GM12878 (cell line): ENCODE measurements at regions not wholly inside any gene's neighbourhood (a gene's known extent, or its start where the extent isn't known, plus 50 kb on each side); places are given as distances from the start of the nearest gene placed in this dataset.

ENCODE experiments used
- ATAC-seq: fragments of 200-7000 bp; cut with Tn5 transposase; 3 replicates; pipeline ENCODE4 v1.9.1; 2020; ENCODE audit warnings: mild to moderate bottlenecking, moderate library complexity
- BruUV-seq: library from RNA; stranded (reverse); fragments of 400-500 nt; replicated peaks from 2 replicates; lab custom pipeline; 2021; lab: Mats Ljungman, UMichigan
- CTCF ChIA-PET: fragments of 300-600 bp; sonication (Branson Sonifier 250); formaldehyde crosslinking; extraction: SDS; loops from one replicate; lab custom pipeline; 2021; ENCODE audit warnings: inconsistent platforms; lab: Yijun Ruan, JAX
- POLR2A ChIA-PET: fragments of 350-600 bp; formaldehyde crosslinking; extraction: SDS; loops from one replicate; lab custom pipeline; 2021; ENCODE audit warnings: inconsistent platforms; lab: Charles Lee
- RAD21 ChIA-PET: fragments of 300-600 bp; sonication (Branson Sonifier 250); formaldehyde crosslinking; loops from one replicate; lab custom pipeline; 2023; ENCODE audit warnings: antibody characterized with exemption; ENCODE audit not compliant: unreplicated experiment; lab: Charles Lee
- SMC1A ChIA-PET: fragments of 300-600 bp; sonication (Branson Sonifier 250); formaldehyde crosslinking; loops from one replicate; lab custom pipeline; 2023; ENCODE audit not compliant: unreplicated experiment, uncharacterized antibody; lab: Charles Lee
- DNase-seq: peaks from one replicate; pipeline ENCODE4 v3.0.0-alpha.2; 2011; ENCODE audit warnings: low read depth, low spot score
- FAIRE-seq: peaks from 3 replicates; lab custom pipeline; 2011; peaks lifted over from hg19 to GRCh38; lab: Jason Lieb, UNC
- H2AFZ ChIP-seq: 2 replicates; pipeline ENCODE4 v1.6.0; 2011; ENCODE audit warnings: low read depth, low read length, control low read depth; ENCODE audit not compliant: control insufficient read depth
- H3K27ac ChIP-seq: 2 replicates; pipeline ENCODE4 v1.5.1; 2011; ENCODE audit warnings: control low read depth; ENCODE audit not compliant: control insufficient read depth, insufficient read depth
- H3K27me3 ChIP-seq, 2 experiments: replicated peaks in 1 of 2; 2 replicates each; pipeline versions ENCODE4 v1.6.0 to v1.6.1; 2011; ENCODE audit warnings: low read length in 1 of 2; ENCODE audit not compliant: control insufficient read depth in 2 of 2, insufficient read depth in 2 of 2
- H3K36me3 ChIP-seq, 2 experiments: 2 replicates each; pipeline ENCODE4 v1.5.1; 2011; ENCODE audit warnings: low read length in 1 of 2; ENCODE audit not compliant: control insufficient read depth in 2 of 2, insufficient read depth in 2 of 2
- H3K4me1 ChIP-seq: 2 replicates; pipeline ENCODE4 v1.6.1; 2011; ENCODE audit warnings: mild to moderate bottlenecking, low read length, moderate library complexity, mixed read lengths; ENCODE audit not compliant: control insufficient read depth, insufficient read depth
- H3K4me2 ChIP-seq: 2 replicates; pipeline ENCODE4 v1.6.0; 2011; ENCODE audit warnings: control low read depth; ENCODE audit not compliant: control insufficient read depth, insufficient read depth
- H3K4me3 ChIP-seq: fragments of 200-600 bp; sonication (generic); 2 replicates; pipeline ENCODE4 v1.5.1; 2016
- H3K79me2 ChIP-seq: 2 replicates; pipeline ENCODE4 v1.6.0; 2011; ENCODE audit warnings: low read length; ENCODE audit not compliant: control insufficient read depth, insufficient read depth
- H3K9ac ChIP-seq: 2 replicates; pipeline ENCODE4 v1.8.0; 2011; ENCODE audit warnings: low read length, control low read depth, mixed read lengths; ENCODE audit not compliant: control insufficient read depth, insufficient read depth
- H3K9me3 ChIP-seq: replicated peaks from 3 replicates; pipeline ENCODE4 v1.5.1; 2011; ENCODE audit warnings: mild to moderate bottlenecking, low read length; ENCODE audit not compliant: control insufficient read depth, insufficient read depth
- H4K20me1 ChIP-seq: 2 replicates; pipeline ENCODE4 v1.6.0; 2011; ENCODE audit not compliant: control insufficient read depth, insufficient read depth
- CREM ChIP-seq: IDR thresholded peaks from 2 replicates; pipeline ENCODE4 v1.6.1; 2014; ENCODE audit warnings: antibody characterized with exemption, low read depth
- LARP7 ChIP-seq: fragments of 450-650 bp; IDR thresholded peaks from 2 replicates; pipeline ENCODE4 v1.6.1; 2017; ENCODE audit warnings: mild to moderate bottlenecking
- MEF2A ChIP-seq: IDR thresholded peaks from 2 replicates; pipeline ENCODE4 v1.6.1; 2011; ENCODE audit warnings: low read depth, mild to moderate bottlenecking, low read length, moderate library complexity; ENCODE audit not compliant: insufficient read depth
- NR2C2 ChIP-seq: IDR thresholded peaks from 2 replicates; pipeline ENCODE4 v1.6.1; 2011; ENCODE audit warnings: borderline replicate concordance, low read depth; ENCODE audit not compliant: control insufficient read depth, insufficient read length
- PML ChIP-seq: IDR thresholded peaks from 2 replicates; pipeline ENCODE4 v1.6.1; 2012; ENCODE audit warnings: low read length, inconsistent platforms
- RAD21 ChIP-seq: IDR thresholded peaks from 2 replicates; pipeline ENCODE4 v1.6.1; 2011; ENCODE audit warnings: mild to moderate bottlenecking, low read depth, low read length, moderate library complexity; ENCODE audit not compliant: insufficient read depth
- SRF ChIP-seq, 2 experiments: IDR thresholded peaks; 2 replicates each; pipeline ENCODE4 v1.6.1; 2011; ENCODE audit warnings: low read depth in 2 of 2, low read length in 2 of 2, mild to moderate bottlenecking in 1 of 2, moderate library complexity in 1 of 2
- TCF3 ChIP-seq: IDR thresholded peaks from 2 replicates; pipeline ENCODE4 v1.6.1; 2012; ENCODE audit warnings: low read depth, mild to moderate bottlenecking, low read length, borderline replicate concordance; ENCODE audit not compliant: insufficient read depth
- WRNIP1 ChIP-seq: IDR thresholded peaks from 2 replicates; pipeline ENCODE4 v1.6.1; 2011; ENCODE audit warnings: low read depth, low read length, improper control_type of control experiment, borderline replicate concordance
- ZNF24 ChIP-seq: fragments of 450-650 bp; IDR thresholded peaks from 2 replicates; pipeline ENCODE4 v1.6.1; 2017; ENCODE audit warnings: antibody characterized with exemption, mild to moderate bottlenecking
- WGBS: methylation state at CpG from one replicate; pipeline ENCODE4 v1.1.6; 2016; ENCODE audit warnings: low lambda C conversion rate; ENCODE audit not compliant: insufficient replicate concordance, insufficient coverage; ENCODE audit errors: missing lambda C conversion rate; 5-methylcytosine and 5-hydroxymethylcytosine counted together
- in situ Hi-C: fragments of 300-500 bp; cut with MboI; formaldehyde crosslinking; loops from 9 replicates; pipeline ENCODE4 v1.14.3; 2018; ENCODE audit warnings: mixed read lengths
- intact Hi-C: fragments of 100-400 bp; cut with micrococcal nuclease; formaldehyde crosslinking; loops from one replicate; pipeline ENCODE4 v1.14.2; 2022; ENCODE audit not compliant: unreplicated experiment
- TF ChIP-seq, protein P1 (sequence below): fragments of 450-650 bp; IDR thresholded peaks from 2 replicates; pipeline ENCODE4 v1.6.1; 2016; ENCODE audit warnings: mild to moderate bottlenecking, moderate library complexity, borderline replicate concordance
- TF ChIP-seq, protein P2 (sequence below): fragments of 450-650 bp; IDR thresholded peaks from 2 replicates; pipeline ENCODE4 v1.6.1; 2017; ENCODE audit warnings: mild to moderate bottlenecking
- TF ChIP-seq, protein P3 (sequence below): fragments of 150-350 bp; IDR thresholded peaks from 2 replicates; pipeline ENCODE4 v1.6.1; 2014; ENCODE audit warnings: mild to moderate bottlenecking, low read depth, low read length

DNA sequence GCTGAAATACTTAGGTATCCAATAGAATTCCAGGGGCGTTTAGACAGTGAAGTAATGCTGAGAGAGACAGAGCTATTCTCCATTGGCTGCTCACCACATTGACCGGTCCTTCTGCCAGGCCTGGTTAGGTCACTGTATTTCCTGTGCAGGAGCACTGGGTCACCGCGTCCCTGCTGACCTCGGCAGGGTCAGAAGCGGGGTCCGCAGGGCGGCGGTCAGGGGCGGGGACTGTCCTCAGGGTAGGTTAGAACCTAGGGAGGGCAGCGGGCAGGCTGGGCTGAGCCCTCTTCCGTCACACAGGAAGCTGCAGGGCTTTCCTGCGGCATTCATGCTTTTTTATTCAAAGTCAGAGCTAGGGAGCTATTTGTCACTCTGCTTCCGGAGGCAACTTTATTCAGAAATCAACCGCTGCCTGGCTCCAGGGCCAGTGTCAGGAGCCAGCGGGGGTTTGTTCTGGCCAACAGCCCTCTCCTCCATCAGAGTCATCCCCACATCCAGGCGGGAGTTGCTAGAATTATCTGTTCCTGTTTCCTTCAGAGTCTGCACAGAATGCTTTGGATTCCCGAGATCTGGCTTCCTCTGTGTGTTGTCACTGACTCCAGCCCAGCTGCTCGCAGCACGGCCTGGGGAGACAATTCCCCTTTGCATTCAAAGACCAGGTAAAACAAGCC is 81.2 kb upstream of the WASF3 start:
- Histone ChIP-seq H3K9me3 (no peaks in the 10 kb centered on the region), H3K36me3 (no peaks in the 10 kb centered on the region), H4K20me1 (no peaks in the 10 kb centered on the region), H3K4me2 (no peak overlapping the region), H3K27me3 (peaks cover 0 to 3% of the 10 kb centered on the region in 2 experiments; a peak in 2 of 4 replicates), H3K4me3 (no peak overlapping the region), H3K4me1 (no peaks in the 10 kb centered on the region), H3K9ac (no peak overlapping the region), H2AFZ (no peak overlapping the region), H3K79me2 (no peaks in the 10 kb centered on the region), H3K27ac (no peak overlapping the region)
- intact Hi-C loops (no loop called here), in situ Hi-C loops (no loop called here)
- RAD21 ChIA-PET = no interaction called here
- POLR2A ChIA-PET = no interaction called here
- ATAC-seq = no peak
- SMC1A ChIA-PET = no interaction called here
- no peak for FAIRE-seq
- no TSS peak for BruUV-seq
- 2% methylated on average over 20 of the region's 20 CpGs for WGBS
- CTCF ChIA-PET = interaction anchor here (0.5 kb wide), 1 partner anchor 239 kb away, joined by 3 read pairs; no protein-coding TSS in a partner anchor
- no peak for DNase-seq
- TF ChIP-seq, protein P1, sequence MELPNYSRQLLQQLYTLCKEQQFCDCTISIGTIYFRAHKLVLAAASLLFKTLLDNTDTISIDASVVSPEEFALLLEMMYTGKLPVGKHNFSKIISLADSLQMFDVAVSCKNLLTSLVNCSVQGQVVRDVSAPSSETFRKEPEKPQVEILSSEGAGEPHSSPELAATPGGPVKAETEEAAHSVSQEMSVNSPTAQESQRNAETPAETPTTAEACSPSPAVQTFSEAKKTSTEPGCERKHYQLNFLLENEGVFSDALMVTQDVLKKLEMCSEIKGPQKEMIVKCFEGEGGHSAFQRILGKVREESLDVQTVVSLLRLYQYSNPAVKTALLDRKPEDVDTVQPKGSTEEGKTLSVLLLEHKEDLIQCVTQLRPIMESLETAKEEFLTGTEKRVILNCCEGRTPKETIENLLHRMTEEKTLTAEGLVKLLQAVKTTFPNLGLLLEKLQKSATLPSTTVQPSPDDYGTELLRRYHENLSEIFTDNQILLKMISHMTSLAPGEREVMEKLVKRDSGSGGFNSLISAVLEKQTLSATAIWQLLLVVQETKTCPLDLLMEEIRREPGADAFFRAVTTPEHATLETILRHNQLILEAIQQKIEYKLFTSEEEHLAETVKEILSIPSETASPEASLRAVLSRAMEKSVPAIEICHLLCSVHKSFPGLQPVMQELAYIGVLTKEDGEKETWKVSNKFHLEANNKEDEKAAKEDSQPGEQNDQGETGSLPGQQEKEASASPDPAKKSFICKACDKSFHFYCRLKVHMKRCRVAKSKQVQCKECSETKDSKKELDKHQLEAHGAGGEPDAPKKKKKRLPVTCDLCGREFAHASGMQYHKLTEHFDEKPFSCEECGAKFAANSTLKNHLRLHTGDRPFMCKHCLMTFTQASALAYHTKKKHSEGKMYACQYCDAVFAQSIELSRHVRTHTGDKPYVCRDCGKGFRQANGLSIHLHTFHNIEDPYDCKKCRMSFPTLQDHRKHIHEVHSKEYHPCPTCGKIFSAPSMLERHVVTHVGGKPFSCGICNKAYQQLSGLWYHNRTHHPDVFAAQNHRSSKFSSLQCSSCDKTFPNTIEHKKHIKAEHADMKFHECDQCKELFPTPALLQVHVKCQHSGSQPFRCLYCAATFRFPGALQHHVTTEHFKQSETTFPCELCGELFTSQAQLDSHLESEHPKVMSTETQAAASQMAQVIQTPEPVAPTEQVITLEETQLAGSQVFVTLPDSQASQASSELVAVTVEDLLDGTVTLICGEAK = no peak
- TF ChIP-seq MEF2A (no peak), PML (no peak), NR2C2 (no peak), SRF (IDR thresholded peaks at IDR 0.05; ENCODE audit: low read depth in 2 of 2, low read length in 2 of 2) (no peak), RAD21 (no peak), LARP7 (no peak), TCF3 (no peak), CREM (no peak), ZNF24 (no peak), WRNIP1 (no peak)
- TF ChIP-seq, protein P2, sequence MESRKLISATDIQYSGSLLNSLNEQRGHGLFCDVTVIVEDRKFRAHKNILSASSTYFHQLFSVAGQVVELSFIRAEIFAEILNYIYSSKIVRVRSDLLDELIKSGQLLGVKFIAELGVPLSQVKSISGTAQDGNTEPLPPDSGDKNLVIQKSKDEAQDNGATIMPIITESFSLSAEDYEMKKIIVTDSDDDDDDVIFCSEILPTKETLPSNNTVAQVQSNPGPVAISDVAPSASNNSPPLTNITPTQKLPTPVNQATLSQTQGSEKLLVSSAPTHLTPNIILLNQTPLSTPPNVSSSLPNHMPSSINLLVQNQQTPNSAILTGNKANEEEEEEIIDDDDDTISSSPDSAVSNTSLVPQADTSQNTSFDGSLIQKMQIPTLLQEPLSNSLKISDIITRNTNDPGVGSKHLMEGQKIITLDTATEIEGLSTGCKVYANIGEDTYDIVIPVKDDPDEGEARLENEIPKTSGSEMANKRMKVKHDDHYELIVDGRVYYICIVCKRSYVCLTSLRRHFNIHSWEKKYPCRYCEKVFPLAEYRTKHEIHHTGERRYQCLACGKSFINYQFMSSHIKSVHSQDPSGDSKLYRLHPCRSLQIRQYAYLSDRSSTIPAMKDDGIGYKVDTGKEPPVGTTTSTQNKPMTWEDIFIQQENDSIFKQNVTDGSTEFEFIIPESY = no peak
- TF ChIP-seq, protein P3, sequence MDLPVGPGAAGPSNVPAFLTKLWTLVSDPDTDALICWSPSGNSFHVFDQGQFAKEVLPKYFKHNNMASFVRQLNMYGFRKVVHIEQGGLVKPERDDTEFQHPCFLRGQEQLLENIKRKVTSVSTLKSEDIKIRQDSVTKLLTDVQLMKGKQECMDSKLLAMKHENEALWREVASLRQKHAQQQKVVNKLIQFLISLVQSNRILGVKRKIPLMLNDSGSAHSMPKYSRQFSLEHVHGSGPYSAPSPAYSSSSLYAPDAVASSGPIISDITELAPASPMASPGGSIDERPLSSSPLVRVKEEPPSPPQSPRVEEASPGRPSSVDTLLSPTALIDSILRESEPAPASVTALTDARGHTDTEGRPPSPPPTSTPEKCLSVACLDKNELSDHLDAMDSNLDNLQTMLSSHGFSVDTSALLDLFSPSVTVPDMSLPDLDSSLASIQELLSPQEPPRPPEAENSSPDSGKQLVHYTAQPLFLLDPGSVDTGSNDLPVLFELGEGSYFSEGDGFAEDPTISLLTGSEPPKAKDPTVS = no peak
